HepG2 (cell line): ENCODE measurements at regions not wholly inside any gene's neighbourhood (a gene's known extent, or its start where the extent isn't known, plus 50 kb on each side); places are given as distances from the start of the nearest gene placed in this dataset.

Experiments used
- DBP ChIP-seq: sonication (generic); formaldehyde crosslinking; IDR thresholded peaks from 2 replicates; pipeline ENCODE4 v1.4.0; 2020; ENCODE audit warnings: missing genetic modification reagents; ENCODE audit errors: not compliant biosample characterization
- SRSF4 ChIP-seq: fragments of 200-400 bp; formaldehyde crosslinking; IDR thresholded peaks from one replicate; pipeline ENCODE4 v1.6.1; 2018; ENCODE audit warnings: mild to moderate bottlenecking, low read depth, low read length, moderate library complexity; ENCODE audit not compliant: poor library complexity, severe bottlenecking
- ZNF33B ChIP-seq: sonication (generic); formaldehyde crosslinking; IDR thresholded peaks from 2 replicates; pipeline ENCODE4 v1.5.1; 2020; ENCODE audit warnings: mild to moderate bottlenecking, missing genetic modification reagents
- TF ChIP-seq, protein P1 (sequence below): sonication (generic); formaldehyde crosslinking; IDR thresholded peaks from 2 replicates; pipeline ENCODE4 v1.5.0; 2020; ENCODE audit warnings: mild to moderate bottlenecking, missing genetic modification reagents, moderate library complexity

DNA sequence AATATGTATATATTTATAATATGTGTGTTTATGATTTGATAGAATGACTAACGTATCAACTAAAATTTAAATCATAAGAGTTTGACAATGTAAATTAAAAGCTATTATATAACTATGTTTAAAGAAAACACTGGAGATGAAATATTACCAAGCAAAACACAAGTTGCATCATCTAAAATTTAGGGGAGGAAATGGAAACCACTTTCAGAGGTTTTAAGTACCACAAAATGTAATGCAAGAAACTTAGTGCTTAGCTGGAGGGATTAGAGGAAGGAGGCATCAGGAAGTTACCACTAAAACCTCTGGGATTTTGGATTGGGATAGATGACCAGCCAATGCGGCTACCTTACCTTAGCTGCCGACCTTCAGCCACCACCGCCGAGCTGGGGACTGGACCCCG lies 1192.1 kb upstream of the PRKX start:
- TF ChIP-seq, protein P1, sequence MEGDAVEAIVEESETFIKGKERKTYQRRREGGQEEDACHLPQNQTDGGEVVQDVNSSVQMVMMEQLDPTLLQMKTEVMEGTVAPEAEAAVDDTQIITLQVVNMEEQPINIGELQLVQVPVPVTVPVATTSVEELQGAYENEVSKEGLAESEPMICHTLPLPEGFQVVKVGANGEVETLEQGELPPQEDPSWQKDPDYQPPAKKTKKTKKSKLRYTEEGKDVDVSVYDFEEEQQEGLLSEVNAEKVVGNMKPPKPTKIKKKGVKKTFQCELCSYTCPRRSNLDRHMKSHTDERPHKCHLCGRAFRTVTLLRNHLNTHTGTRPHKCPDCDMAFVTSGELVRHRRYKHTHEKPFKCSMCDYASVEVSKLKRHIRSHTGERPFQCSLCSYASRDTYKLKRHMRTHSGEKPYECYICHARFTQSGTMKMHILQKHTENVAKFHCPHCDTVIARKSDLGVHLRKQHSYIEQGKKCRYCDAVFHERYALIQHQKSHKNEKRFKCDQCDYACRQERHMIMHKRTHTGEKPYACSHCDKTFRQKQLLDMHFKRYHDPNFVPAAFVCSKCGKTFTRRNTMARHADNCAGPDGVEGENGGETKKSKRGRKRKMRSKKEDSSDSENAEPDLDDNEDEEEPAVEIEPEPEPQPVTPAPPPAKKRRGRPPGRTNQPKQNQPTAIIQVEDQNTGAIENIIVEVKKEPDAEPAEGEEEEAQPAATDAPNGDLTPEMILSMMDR = no peak
- no peak for TF ChIP-seq ZNF33B
- no peak for TF ChIP-seq DBP
- TF ChIP-seq SRSF4 = no peak
